GM12875 (cell line): ENCODE measurements at regions not wholly inside any gene's neighbourhood (a gene's known extent, or its start where the extent isn't known, plus 50 kb on each side); places are given as distances from the start of the nearest gene placed in this dataset.

Source experiments
- H3K4me3 ChIP-seq: one replicate; pipeline ENCODE4 v1.5.1; 2011; ENCODE audit warnings: low read depth, low read length, control low read depth
- CTCF ChIP-seq: IDR thresholded peaks from 2 replicates; pipeline ENCODE4 v1.5.1; 2011; ENCODE audit warnings: low read depth, mild to moderate bottlenecking, control low read depth, inconsistent platforms, low read length, moderate library complexity, borderline replicate concordance; ENCODE audit not compliant: insufficient read depth

GRCh38 chr10:57679916-57680315 lies 587.8 kb downstream of the IPMK start:
- no peak for TF ChIP-seq CTCF
- no peak overlapping the region for H3K4me3 ChIP-seq

GRCh38 chr10:57675125-57675524 lies 592.6 kb downstream of the IPMK start:
- no peak for TF ChIP-seq CTCF
- H3K4me3 ChIP-seq, result no peak overlapping the region

GRCh38 chr10:57673446-57673960 lies 594.2 kb downstream of the IPMK start:
- TF ChIP-seq CTCF, result no peak
- H3K4me3 ChIP-seq, result no peak overlapping the region

GRCh38 chr10:57664815-57665214 lies 602.9 kb downstream of the IPMK start:
- TF ChIP-seq CTCF, result no peak
- H3K4me3 ChIP-seq, result no peak overlapping the region

GRCh38 chr10:57663401-57663800 lies 604.3 kb downstream of the IPMK start:
- no peak for TF ChIP-seq CTCF
- H3K4me3 ChIP-seq, result no peak overlapping the region

GRCh38 chr10:57661206-57661605 lies 606.5 kb downstream of the IPMK start:
- H3K4me3 ChIP-seq, result no peak overlapping the region
- TF ChIP-seq CTCF, result no peak

- H3K4me3 ChIP-seq, result no peak overlapping the region
- TF ChIP-seq CTCF, result peak; percentile 76
Measured at GRCh38 chr10:57657164-57657765, 610.4 kb downstream of the IPMK start.
